Loucy (cell line): ENCODE measurements at regions not wholly inside any gene's neighbourhood (a gene's known extent, or its start where the extent isn't known, plus 50 kb on each side); places are given as distances from the start of the nearest gene placed in this dataset.

Experiments used
- H2AFZ ChIP-seq: fragments of 200-600 bp; sonication (generic); 2 replicates; pipeline ENCODE4 v1.6.0; 2016; ENCODE audit warnings: antibody characterized with exemption, mild to moderate bottlenecking, low read length, moderate library complexity
- H3F3A ChIP-seq: fragments of 200-600 bp; 2 replicates; pipeline ENCODE4 v1.6.0; 2016; ENCODE audit warnings: antibody characterized with exemption, low read depth, mild to moderate bottlenecking
- H3K27me3 ChIP-seq: fragments of 200-600 bp; sonication (generic); 2 replicates; pipeline ENCODE4 v1.6.1; 2014; ENCODE audit warnings: low read length, mild to moderate bottlenecking; ENCODE audit not compliant: insufficient read depth, poor library complexity, severe bottlenecking
- H3K36me3 ChIP-seq: fragments of 200-600 bp; sonication (generic); 2 replicates; pipeline ENCODE4 v1.6.1; 2016; ENCODE audit warnings: low read length; ENCODE audit not compliant: insufficient read depth
- H3K4me1 ChIP-seq: fragments of 200-600 bp; sonication (generic); 2 replicates; pipeline ENCODE4 v1.5.1; 2014; ENCODE audit warnings: low read length, mild to moderate bottlenecking; ENCODE audit not compliant: insufficient read depth, poor library complexity, severe bottlenecking
- H3K4me2 ChIP-seq: fragments of 200-600 bp; sonication (generic); 2 replicates; pipeline ENCODE4 v1.6.0; 2014; ENCODE audit warnings: antibody characterized with exemption, low read length, low read depth, mild to moderate bottlenecking; ENCODE audit not compliant: poor library complexity, severe bottlenecking
- H3K4me3 ChIP-seq: fragments of 200-600 bp; sonication (generic); 2 replicates; pipeline ENCODE4 v1.5.1; 2014; ENCODE audit warnings: low read length, mild to moderate bottlenecking, mixed read lengths; ENCODE audit not compliant: poor library complexity, severe bottlenecking
- H3K79me2 ChIP-seq: fragments of 200-600 bp; sonication (generic); 2 replicates; pipeline ENCODE4 v1.6.1; 2014; ENCODE audit warnings: low read length; ENCODE audit not compliant: insufficient read depth
- H3K9ac ChIP-seq: fragments of 200-600 bp; sonication (generic); 2 replicates; pipeline ENCODE4 v1.6.0; 2014; ENCODE audit warnings: mild to moderate bottlenecking, low read depth, low read length, moderate library complexity; ENCODE audit not compliant: poor library complexity, severe bottlenecking
- H3K9me2 ChIP-seq: fragments of 200-600 bp; sonication (generic); replicated peaks from 2 replicates; pipeline ENCODE4 v1.6.1; 2016; ENCODE audit warnings: low read depth, low read length, mixed read lengths
- H3K9me3 ChIP-seq: fragments of 200-600 bp; sonication (generic); 2 replicates; pipeline ENCODE4 v1.6.1; 2014; ENCODE audit warnings: mild to moderate bottlenecking, antibody characterized with exemption, low read length, low read depth; ENCODE audit not compliant: insufficient read depth
- H4K20me1 ChIP-seq: fragments of 200-600 bp; sonication (generic); 2 replicates; pipeline ENCODE4 v1.6.0; 2014; ENCODE audit warnings: antibody characterized with exemption, low read length, mild to moderate bottlenecking; ENCODE audit not compliant: insufficient read depth, poor library complexity, severe bottlenecking
- CTCF ChIP-seq: fragments of 200-600 bp; sonication (generic); conservative IDR thresholded peaks from 2 replicates; pipeline ENCODE4 v1.5.1; 2014; ENCODE audit warnings: mild to moderate bottlenecking, antibody characterized with exemption, low read length
- EZH2phosphoT487 ChIP-seq: fragments of 200-600 bp; IDR thresholded peaks from 2 replicates; pipeline ENCODE4 v1.6.1; 2018; ENCODE audit warnings: antibody characterized with exemption, mild to moderate bottlenecking, moderate library complexity, borderline replicate concordance

GRCh38 chr6:5869261-5869660 lies 137.5 kb downstream of the NRN1 start:
- Histone ChIP-seq H2AFZ (peak overlapping the region; percentile 42; the same call in 1 of the 2 replicates), H3K9me3 (0 out of 2 replicates have a peak, but pooled peaks cover 6% of the 10 kb centered on the region), H3K4me3 (no peak overlapping the region)

GRCh38 chr6:5866547-5867051 lies 140.1 kb downstream of the NRN1 start:
- Histone ChIP-seq H3K4me1 (peaks cover 25% of the 10 kb centered on the region), H3K4me3 (no peak overlapping the region), H3K4me2 (peak overlapping the region; percentile 29), H2AFZ (no peak overlapping the region; the same call in 1 of the 2 replicates), H3F3A (no peaks in the 10 kb centered on the region), H4K20me1 (no peaks in the 10 kb centered on the region), H3K36me3 (no peaks in the 10 kb centered on the region), H3K79me2 (no peaks in the 10 kb centered on the region), H3K9ac (no peak overlapping the region), H3K27me3 (no peaks in the 10 kb centered on the region), H3K9me2 (no peaks in the 10 kb centered on the region), H3K9me3 (0 out of 2 replicates have a peak, but pooled peaks cover 6% of the 10 kb centered on the region)
- TF ChIP-seq CTCF (no peak), EZH2phosphoT487 (no peak)

More at GRCh38 chr6:5869261-5869660, 137.5 kb downstream of the NRN1 start:
- Histone ChIP-seq H4K20me1 (no peaks in the 10 kb centered on the region), H3K9me2 (no peaks in the 10 kb centered on the region), H3K27me3 (no peaks in the 10 kb centered on the region), H3F3A (no peaks in the 10 kb centered on the region), H3K4me2 (peak overlapping the region; percentile 43), H3K9ac (no peak overlapping the region), H3K4me1 (peaks cover 25% of the 10 kb centered on the region), H3K79me2 (no peaks in the 10 kb centered on the region), H3K36me3 (no peaks in the 10 kb centered on the region)
- TF ChIP-seq CTCF = no peak

- no peaks in the 10 kb centered on the region for H3F3A ChIP-seq
- H3K27me3 ChIP-seq = no peaks in the 10 kb centered on the region
- no peak overlapping the region for H3K9ac ChIP-seq
- no peak overlapping the region for H3K4me2 ChIP-seq
- no peaks in the 10 kb centered on the region for H3K36me3 ChIP-seq
- peak overlapping the region; percentile 68 for H2AFZ ChIP-seq
- TF ChIP-seq CTCF (no peak), EZH2phosphoT487 (no peak)
- H3K4me1 ChIP-seq = peaks cover 25% of the 10 kb centered on the region
- H3K9me2 ChIP-seq = no peaks in the 10 kb centered on the region
- no peaks in the 10 kb centered on the region for H3K79me2 ChIP-seq
- H4K20me1 ChIP-seq = no peaks in the 10 kb centered on the region
- no peak overlapping the region for H3K4me3 ChIP-seq
- H3K9me3 ChIP-seq = 0 out of 2 replicates have a peak, but pooled peaks cover 3% of the 10 kb centered on the region
Measured at GRCh38 chr6:5865506-5866031, 141.2 kb downstream of the NRN1 start.
